HL-60 (cell line): ENCODE measurements at regions not wholly inside any gene's neighbourhood (a gene's known extent, or its start where the extent isn't known, plus 50 kb on each side); places are given as distances from the start of the nearest gene placed in this dataset.

ENCODE experiments used
- CTCF ChIP-seq: IDR thresholded peaks from one replicate; pipeline ENCODE4 v1.5.1; 2011; ENCODE audit warnings: low read length, control low read depth, inconsistent platforms; ENCODE audit not compliant: insufficient read depth
- POLR2AphosphoS5 ChIP-seq: IDR thresholded peaks from 2 replicates; pipeline ENCODE4 v1.6.1; 2012; ENCODE audit warnings: low read depth

DNA sequence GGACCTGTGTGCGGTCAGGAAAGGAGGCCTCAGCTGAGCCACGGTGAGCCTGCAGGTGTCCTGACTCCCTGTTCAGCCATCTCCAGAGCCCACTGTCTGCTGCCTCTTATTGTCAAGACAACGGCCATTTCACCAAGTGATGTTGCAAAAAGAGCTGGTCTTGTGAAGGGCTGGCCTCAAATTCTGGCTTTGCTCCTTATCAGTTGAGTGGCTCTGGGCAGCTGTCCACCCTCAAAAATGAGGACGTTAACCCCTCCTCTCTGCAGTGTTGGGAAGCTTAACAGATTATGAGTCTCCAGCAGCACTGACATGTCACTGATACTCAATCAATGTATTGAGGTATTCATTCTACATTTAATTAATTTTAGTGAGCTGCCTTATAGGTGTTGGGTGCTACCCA, 171.1 kb upstream of the TOX3 start:
- TF ChIP-seq CTCF (no peak), POLR2AphosphoS5 (no peak)
